Activated CD8-positive, alpha-beta T cell treated with anti-CD3 and anti-CD28 coated beads, Interleukin-2, amount 10 ng/mL, durations not matched to agents 7 days and 5 days (primary cell): ENCODE measurements at regions not wholly inside any gene's neighbourhood (a gene's known extent, or its start where the extent isn't known, plus 50 kb on each side); places are given as distances from the start of the nearest gene placed in this dataset.

ENCODE experiments used
- ATAC-seq: fragments of 150-1000 bp; cut with Tn5 transposase; one replicate; pipeline ENCODE4 v1.10.0; 2021; ENCODE audit warnings: moderate library complexity
- CTCF ChIA-PET: fragments of 350-600 bp; sonication (Branson Sonifier 250); formaldehyde crosslinking; loops from one replicate; lab custom pipeline; 2021; ENCODE audit warnings: antibody characterized with exemption; lab: Charles Lee
- POLR2A ChIA-PET: fragments of 350-600 bp; sonication (Branson Sonifier 250); formaldehyde crosslinking; loops from one replicate; lab custom pipeline; 2021; ENCODE audit warnings: antibody characterized with exemption; lab: Charles Lee
- DNase-seq: peaks from one replicate; pipeline ENCODE4 v3.0.0-alpha.2; 2020
- H3K27ac Mint-ChIP-seq: one replicate; pipeline ENCODE4 v1.8.0; 2021; ENCODE audit warnings: mild to moderate bottlenecking, mixed read lengths
- H3K27me3 Mint-ChIP-seq: one replicate; pipeline ENCODE4 v1.8.0; 2021; ENCODE audit warnings: low read depth, mixed read lengths
- H3K36me3 Mint-ChIP-seq: one replicate; pipeline ENCODE4 v1.8.0; 2021; ENCODE audit warnings: low read depth, mixed read lengths
- H3K4me1 Mint-ChIP-seq: one replicate; pipeline ENCODE4 v1.8.0; 2021; ENCODE audit warnings: low read depth, mixed read lengths
- H3K4me3 Mint-ChIP-seq: one replicate; pipeline ENCODE4 v1.8.0; 2021; ENCODE audit warnings: mild to moderate bottlenecking, mixed read lengths
- H3K9me3 Mint-ChIP-seq: one replicate; pipeline ENCODE4 v1.8.0; 2022; ENCODE audit warnings: mixed read lengths; ENCODE audit not compliant: insufficient read depth

- ATAC-seq (no peak), DNase-seq (no peak)
- no peak overlapping the region for H3K4me3 Mint-ChIP-seq
- no peaks in the 10 kb centered on the region for H3K36me3 Mint-ChIP-seq
- H3K27me3 Mint-ChIP-seq, result no peaks in the 10 kb centered on the region
- no peak overlapping the region for H3K27ac Mint-ChIP-seq
- no peaks in the 10 kb centered on the region for H3K4me1 Mint-ChIP-seq
- ChIA-PET CTCF (no interaction called here), POLR2A (no interaction called here)
- no peaks in the 10 kb centered on the region for H3K9me3 Mint-ChIP-seq
Observed at GRCh38 chr12:42854208-42854607, 264.7 kb upstream of the PRICKLE1 start.

- Mint-ChIP-seq H3K27me3 (no peaks in the 10 kb centered on the region), H3K36me3 (no peaks in the 10 kb centered on the region), H3K4me3 (no peak overlapping the region), H3K27ac (no peak overlapping the region), H3K4me1 (no peaks in the 10 kb centered on the region), H3K9me3 (no peaks in the 10 kb centered on the region)
- DNase-seq (no peak), ATAC-seq (no peak)
- ChIA-PET POLR2A (no interaction called here), CTCF (no interaction called here)
Observed at GRCh38 chr12:42853370-42854140, 264.0 kb upstream of the PRICKLE1 start.

- Mint-ChIP-seq H3K4me3 (no peak overlapping the region), H3K36me3 (no peaks in the 10 kb centered on the region), H3K27ac (no peak overlapping the region), H3K9me3 (no peaks in the 10 kb centered on the region), H3K4me1 (no peaks in the 10 kb centered on the region), H3K27me3 (no peaks in the 10 kb centered on the region)
- ATAC-seq (no peak), DNase-seq (no peak)
- ChIA-PET POLR2A (no interaction called here), CTCF (no interaction called here)
Observed at GRCh38 chr12:42846782-42847181, 257.2 kb upstream of the PRICKLE1 start.

- ATAC-seq (no peak), DNase-seq (no peak)
- no peaks in the 10 kb centered on the region for H3K4me1 Mint-ChIP-seq
- H3K4me3 Mint-ChIP-seq, result no peak overlapping the region
- H3K9me3 Mint-ChIP-seq, result peaks cover 4% of the 10 kb centered on the region
- H3K27me3 Mint-ChIP-seq, result no peaks in the 10 kb centered on the region
- CTCF ChIA-PET, result no interaction called here
- POLR2A ChIA-PET, result no interaction called here
- no peak overlapping the region for H3K27ac Mint-ChIP-seq
- no peaks in the 10 kb centered on the region for H3K36me3 Mint-ChIP-seq
Observed at GRCh38 chr12:42834062-42834461, 244.5 kb upstream of the PRICKLE1 start.

- H3K27ac Mint-ChIP-seq, result no peak overlapping the region
- H3K4me1 Mint-ChIP-seq, result no peaks in the 10 kb centered on the region
- POLR2A ChIA-PET, result no interaction called here
- no peaks in the 10 kb centered on the region for H3K36me3 Mint-ChIP-seq
- H3K4me3 Mint-ChIP-seq, result no peak overlapping the region
- DNase-seq (no peak), ATAC-seq (no peak)
- CTCF ChIA-PET, result no interaction called here
- H3K27me3 Mint-ChIP-seq, result no peaks in the 10 kb centered on the region
- H3K9me3 Mint-ChIP-seq, result no peaks in the 10 kb centered on the region
Observed at GRCh38 chr12:42828836-42829235, 239.3 kb upstream of the PRICKLE1 start.

GRCh38 chr12:42824327-42824726 lies 234.8 kb upstream of the PRICKLE1 start:
- no peaks in the 10 kb centered on the region for H3K36me3 Mint-ChIP-seq
- DNase-seq (no peak), ATAC-seq (no peak)
- no peak overlapping the region for H3K27ac Mint-ChIP-seq
- H3K27me3 Mint-ChIP-seq, result no peaks in the 10 kb centered on the region
- ChIA-PET CTCF (no interaction called here), POLR2A (no interaction called here)
- no peaks in the 10 kb centered on the region for H3K9me3 Mint-ChIP-seq
- H3K4me3 Mint-ChIP-seq, result no peak overlapping the region
- H3K4me1 Mint-ChIP-seq, result no peaks in the 10 kb centered on the region

- Mint-ChIP-seq H3K9me3 (no peaks in the 10 kb centered on the region), H3K4me3 (no peak overlapping the region), H3K4me1 (no peaks in the 10 kb centered on the region), H3K27me3 (no peaks in the 10 kb centered on the region), H3K36me3 (no peaks in the 10 kb centered on the region), H3K27ac (no peak overlapping the region)
- DNase-seq, result no peak
- no peak for ATAC-seq
- ChIA-PET POLR2A (no interaction called here), CTCF (no interaction called here)
Observed at GRCh38 chr12:42823679-42824078, 234.1 kb upstream of the PRICKLE1 start.

GRCh38 chr12:42819846-42820245 lies 230.3 kb upstream of the PRICKLE1 start:
- ATAC-seq, result no peak
- H3K4me1 Mint-ChIP-seq, result no peaks in the 10 kb centered on the region
- H3K27me3 Mint-ChIP-seq, result no peaks in the 10 kb centered on the region
- POLR2A ChIA-PET, result no interaction called here
- no peaks in the 10 kb centered on the region for H3K9me3 Mint-ChIP-seq
- no peak overlapping the region for H3K4me3 Mint-ChIP-seq
- no peaks in the 10 kb centered on the region for H3K36me3 Mint-ChIP-seq
- DNase-seq, result no peak
- CTCF ChIA-PET, result no interaction called here
- H3K27ac Mint-ChIP-seq, result no peak overlapping the region

- ChIA-PET POLR2A (no interaction called here), CTCF (no interaction called here)
- Mint-ChIP-seq H3K9me3 (no peaks in the 10 kb centered on the region), H3K36me3 (no peaks in the 10 kb centered on the region), H3K27me3 (no peaks in the 10 kb centered on the region), H3K27ac (no peak overlapping the region), H3K4me1 (no peaks in the 10 kb centered on the region), H3K4me3 (no peak overlapping the region)
- ATAC-seq (no peak), DNase-seq (no peak)
Observed at GRCh38 chr12:42815068-42815467, 225.5 kb upstream of the PRICKLE1 start.

GRCh38 chr12:42812871-42813270 lies 223.3 kb upstream of the PRICKLE1 start:
- no peak overlapping the region for H3K4me3 Mint-ChIP-seq
- no peaks in the 10 kb centered on the region for H3K9me3 Mint-ChIP-seq
- CTCF ChIA-PET, result no interaction called here
- ATAC-seq (no peak), DNase-seq (no peak)
- H3K4me1 Mint-ChIP-seq, result no peaks in the 10 kb centered on the region
- no peak overlapping the region for H3K27ac Mint-ChIP-seq
- H3K36me3 Mint-ChIP-seq, result no peaks in the 10 kb centered on the region
- POLR2A ChIA-PET, result no interaction called here
- H3K27me3 Mint-ChIP-seq, result no peaks in the 10 kb centered on the region

GRCh38 chr12:42812086-42812485 lies 222.5 kb upstream of the PRICKLE1 start:
- Mint-ChIP-seq H3K27ac (no peak overlapping the region), H3K36me3 (no peaks in the 10 kb centered on the region), H3K9me3 (no peaks in the 10 kb centered on the region), H3K27me3 (no peaks in the 10 kb centered on the region), H3K4me1 (no peaks in the 10 kb centered on the region), H3K4me3 (no peak overlapping the region)
- ChIA-PET POLR2A (no interaction called here), CTCF (no interaction called here)
- ATAC-seq (no peak), DNase-seq (no peak)

GRCh38 chr12:42810006-42810405 lies 220.5 kb upstream of the PRICKLE1 start:
- Mint-ChIP-seq H3K9me3 (no peaks in the 10 kb centered on the region), H3K4me3 (no peak overlapping the region), H3K27ac (no peak overlapping the region), H3K27me3 (no peaks in the 10 kb centered on the region), H3K36me3 (no peaks in the 10 kb centered on the region), H3K4me1 (no peaks in the 10 kb centered on the region)
- ATAC-seq, result no peak
- ChIA-PET POLR2A (no interaction called here), CTCF (no interaction called here)
- DNase-seq, result no peak

- CTCF ChIA-PET, result no interaction called here
- DNase-seq, result no peak
- no peaks in the 10 kb centered on the region for H3K9me3 Mint-ChIP-seq
- no peaks in the 10 kb centered on the region for H3K4me1 Mint-ChIP-seq
- H3K27ac Mint-ChIP-seq, result no peak overlapping the region
- H3K4me3 Mint-ChIP-seq, result no peak overlapping the region
- H3K27me3 Mint-ChIP-seq, result no peaks in the 10 kb centered on the region
- ATAC-seq, result no peak
- POLR2A ChIA-PET, result no interaction called here
- no peaks in the 10 kb centered on the region for H3K36me3 Mint-ChIP-seq
Observed at GRCh38 chr12:42809226-42809625, 219.7 kb upstream of the PRICKLE1 start.
